HCEC 1CT (cell line): ENCODE measurements at regions not wholly inside any gene's neighbourhood (a gene's known extent, or its start where the extent isn't known, plus 50 kb on each side); places are given as distances from the start of the nearest gene placed in this dataset.
A peak's percentile ranks its signal among the peaks of the same experiment; 100 is the strongest.

Experiments used
- DNase-seq: peaks from one replicate; pipeline ENCODE4 v3.0.0-alpha.2; 2017

GRCh38 chr12:88371416-88372183, 208.7 kb downstream of the KITLG start:
- DNase-seq, result peak; percentile 88

- DNase-seq, result peak; percentile 58
Observed at GRCh38 chr12:88375306-88376305, 204.7 kb downstream of the KITLG start.

- no peak for DNase-seq
Observed at GRCh38 chr12:88377973-88378372, 202.3 kb downstream of the KITLG start.

GRCh38 chr12:88381466-88381865, 198.8 kb downstream of the KITLG start:
- no peak for DNase-seq

- no peak for DNase-seq
Observed at GRCh38 chr12:88383405-88383804, 196.9 kb downstream of the KITLG start.

GRCh38 chr12:88388566-88389540, 191.4 kb downstream of the KITLG start:
- no peak for DNase-seq

GRCh38 chr12:88390811-88391210, 189.5 kb downstream of the KITLG start:
- no peak for DNase-seq

- peak; percentile 93 for DNase-seq
Observed at GRCh38 chr12:88391556-88391955, 188.7 kb downstream of the KITLG start.

GRCh38 chr12:88393017-88393767, 187.1 kb downstream of the KITLG start:
- peak; percentile 69 for DNase-seq

- DNase-seq, result no peak
Observed at GRCh38 chr12:88398031-88398430, 182.2 kb downstream of the KITLG start.

GRCh38 chr12:88399811-88400210, 180.5 kb downstream of the KITLG start:
- no peak for DNase-seq

GRCh38 chr12:88400302-88400701, 180.0 kb downstream of the KITLG start:
- DNase-seq, result no peak

- DNase-seq, result peak; percentile 69
Observed at GRCh38 chr12:88401155-88401554, 179.1 kb downstream of the KITLG start.

GRCh38 chr12:88406905-88407304, 173.4 kb downstream of the KITLG start:
- no peak for DNase-seq

GRCh38 chr12:88408823-88409222, 171.4 kb downstream of the KITLG start:
- DNase-seq, result no peak

- DNase-seq, result no peak
Observed at GRCh38 chr12:88409257-88409656, 171.0 kb downstream of the KITLG start.

- DNase-seq, result peak; percentile 34
Observed at GRCh38 chr12:88411689-88412088, 168.6 kb downstream of the KITLG start.

- DNase-seq, result no peak
Observed at GRCh38 chr12:88413646-88414045, 166.6 kb downstream of the KITLG start.

- DNase-seq, result no peak
Observed at GRCh38 chr12:88416155-88416554, 164.1 kb downstream of the KITLG start.

- no peak for DNase-seq
Observed at GRCh38 chr12:88416786-88417185, 163.5 kb downstream of the KITLG start.

GRCh38 chr12:88417531-88417930, 162.7 kb downstream of the KITLG start:
- no peak for DNase-seq
